H1 (cell line): ENCODE measurements at regions not wholly inside any gene's neighbourhood (a gene's known extent, or its start where the extent isn't known, plus 50 kb on each side); places are given as distances from the start of the nearest gene placed in this dataset.

Experiments used
- CHD7 ChIP-seq: fragments of 300-600 bp; sonication (generic); IDR thresholded peaks from 2 replicates; pipeline ENCODE4 v1.7.1; 2012; ENCODE audit warnings: low read length, moderate library complexity, mild to moderate bottlenecking, inconsistent platforms; ENCODE audit not compliant: insufficient replicate concordance
- PHF8 ChIP-seq: fragments of 200-600 bp; sonication (generic); conservative IDR thresholded peaks from 2 replicates; pipeline ENCODE4 v1.7.1; 2012; ENCODE audit warnings: low read depth, mild to moderate bottlenecking, inconsistent platforms, low read length, moderate library complexity
- SP2 ChIP-seq: IDR thresholded peaks from 2 replicates; pipeline ENCODE4 v1.6.1; 2012; ENCODE audit warnings: mild to moderate bottlenecking, low read length, inconsistent platforms
- TAF7 ChIP-seq: optimal IDR thresholded peaks from 2 replicates; pipeline ENCODE3; 2011; ENCODE audit warnings: low read depth, mild to moderate bottlenecking, inconsistent platforms, low read length, moderate library complexity, borderline replicate concordance
- TBP ChIP-seq: IDR thresholded peaks from 2 replicates; pipeline ENCODE4 v1.6.1; 2011; ENCODE audit warnings: low read depth, low read length, improper control_type of control experiment
- USF2 ChIP-seq: IDR thresholded peaks from 2 replicates; pipeline ENCODE4 v1.6.1; 2011; ENCODE audit warnings: low read length, improper control_type of control experiment

DNA sequence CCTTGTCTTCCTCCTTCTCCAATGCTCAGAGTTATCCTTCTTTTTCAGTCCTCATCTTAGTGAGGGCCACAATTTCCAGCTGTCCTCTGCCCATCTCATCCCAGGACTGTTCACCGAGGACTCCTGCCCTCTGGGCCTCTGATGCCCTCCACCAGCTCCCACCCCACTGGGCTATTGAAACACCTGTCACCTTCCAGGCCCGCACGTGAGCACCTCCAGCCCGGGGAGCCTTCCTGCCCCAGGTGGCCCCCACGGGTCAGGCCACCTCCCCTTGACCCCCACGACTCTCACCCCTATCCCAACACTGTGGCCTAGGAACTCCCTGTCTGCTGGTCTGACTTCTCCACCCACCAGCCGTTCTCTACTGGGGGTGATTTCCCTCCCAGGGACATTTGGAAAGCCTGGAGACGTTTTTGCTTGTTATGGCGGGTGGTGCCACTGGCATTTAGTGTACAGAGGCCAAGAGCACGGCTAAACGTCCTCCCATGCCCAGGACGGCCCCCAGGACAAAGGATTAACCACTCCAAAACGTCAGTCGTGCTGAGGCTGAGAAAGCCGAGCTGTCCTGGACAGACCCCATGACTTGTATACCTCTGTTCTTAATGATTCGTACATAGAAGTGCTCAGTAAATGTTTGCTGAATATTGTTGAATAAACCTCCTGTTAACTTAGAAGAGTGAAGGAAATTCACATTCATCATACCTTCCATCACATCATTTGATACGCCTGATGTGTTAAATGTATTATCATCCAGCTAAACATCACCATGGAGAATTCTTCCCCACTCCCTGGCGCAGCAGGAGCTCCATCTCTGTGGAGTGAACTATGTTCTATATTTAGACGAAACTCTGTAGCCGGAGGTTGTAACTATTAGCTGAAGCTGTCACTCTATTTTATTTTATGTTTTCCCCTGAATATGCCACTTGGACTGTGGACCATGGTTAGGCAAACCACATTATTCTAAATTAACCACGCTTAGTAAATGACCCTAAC lies 270.1 kb upstream of the SHH start (continued):
- TF ChIP-seq CHD7 (no peak), TBP (no peak), USF2 (no peak), SP2 (no peak), PHF8 (no peak), TAF7 (no peak)
